ENCODE measurements at regions not wholly inside any gene's neighbourhood (a gene's known extent, or its start where the extent isn't known, plus 50 kb on each side); places are given as distances from the start of the nearest gene placed in this dataset.

GRCh38 chr2:176637486-176638166, 368.4 kb downstream of the MTX2 start:
- Histone ChIP-seq H3K9me3 (no peaks in the 10 kb centered on the region), H3K27ac (no peak overlapping the region), H3K4me1 (ENCODE audit: control insufficient read depth in 1 of 2, low read depth in 2 of 2) (peaks cover 0 to 6% of the 10 kb centered on the region in 2 donors), H3K36me3 (no peaks in the 10 kb centered on the region), H3K27me3 (replicated peaks; ENCODE audit: insufficient read depth) (peaks cover 7% of the 10 kb centered on the region), H3K4me3 (peak overlapping the region; percentile 83)
- DNase-seq (ENCODE audit: low spot score) (no peak), ATAC-seq (ENCODE audit: insufficient number of reproducible peaks, low FRiP score, low read depth) (no peak)
- no peak for TF ChIP-seq CTCF (IDR thresholded peaks at IDR 0.05)

GRCh38 chr2:176638167-176639015, 369.1 kb downstream of the MTX2 start:
- Histone ChIP-seq H3K4me1 (ENCODE audit: control insufficient read depth in 1 of 2, low read depth in 2 of 2) (peaks cover 0 to 6% of the 10 kb centered on the region in 2 donors), H3K36me3 (no peaks in the 10 kb centered on the region), H3K27me3 (replicated peaks; ENCODE audit: insufficient read depth) (peaks cover 7% of the 10 kb centered on the region), H3K27ac (no peak overlapping the region), H3K4me3 (peak overlapping the region; percentile 83), H3K9me3 (no peaks in the 10 kb centered on the region)
- TF ChIP-seq CTCF (IDR thresholded peaks at IDR 0.05), result peak; percentile 72
- ATAC-seq (ENCODE audit: insufficient number of reproducible peaks, low FRiP score, low read depth) (peak; percentile 60), DNase-seq (ENCODE audit: low spot score) (no peak)

GRCh38 chr2:176639016-176639343, 369.7 kb downstream of the MTX2 start:
- no peak for TF ChIP-seq CTCF (IDR thresholded peaks at IDR 0.05)
- Histone ChIP-seq H3K9me3 (no peaks in the 10 kb centered on the region), H3K27me3 (replicated peaks; ENCODE audit: insufficient read depth) (peaks cover 7% of the 10 kb centered on the region), H3K36me3 (no peaks in the 10 kb centered on the region), H3K4me1 (ENCODE audit: control insufficient read depth in 1 of 2, low read depth in 2 of 2) (peaks cover 0 to 6% of the 10 kb centered on the region in 2 donors), H3K27ac (no peak overlapping the region), H3K4me3 (no peak overlapping the region)
- DNase-seq (ENCODE audit: low spot score), result no peak
- no peak for ATAC-seq (ENCODE audit: insufficient number of reproducible peaks, low FRiP score, low read depth)

- Histone ChIP-seq H3K4me1 (ENCODE audit: control insufficient read depth in 1 of 2, low read depth in 2 of 2) (peaks cover 0 to 6% of the 10 kb centered on the region in 2 donors), H3K4me3 (no peak overlapping the region), H3K27ac (no peak overlapping the region), H3K9me3 (no peaks in the 10 kb centered on the region), H3K27me3 (replicated peaks; ENCODE audit: insufficient read depth) (peaks cover 7% of the 10 kb centered on the region), H3K36me3 (no peaks in the 10 kb centered on the region)
- DNase-seq (ENCODE audit: low spot score), result no peak
- no peak for ATAC-seq (ENCODE audit: insufficient number of reproducible peaks, low FRiP score, low read depth)
- TF ChIP-seq CTCF (IDR thresholded peaks at IDR 0.05), result no peak
These were observed 370.4 kb downstream of the MTX2 start for GRCh38 chr2:176639671-176640070.

GRCh38 chr2:176641436-176641835, 372.2 kb downstream of the MTX2 start:
- Histone ChIP-seq H3K4me3 (no peak overlapping the region), H3K4me1 (ENCODE audit: control insufficient read depth in 1 of 2, low read depth in 2 of 2) (peaks cover 0 to 6% of the 10 kb centered on the region in 2 donors), H3K36me3 (no peaks in the 10 kb centered on the region), H3K27me3 (replicated peaks; ENCODE audit: insufficient read depth) (peaks cover 7% of the 10 kb centered on the region), H3K9me3 (no peaks in the 10 kb centered on the region), H3K27ac (no peak overlapping the region)
- TF ChIP-seq CTCF (IDR thresholded peaks at IDR 0.05), result no peak
- DNase-seq (ENCODE audit: low spot score) (no peak), ATAC-seq (ENCODE audit: insufficient number of reproducible peaks, low FRiP score, low read depth) (no peak)

Data from thoracic aorta (tissue), 2 donors.